ENCODE measurements at regions not wholly inside any gene's neighbourhood (a gene's known extent, or its start where the extent isn't known, plus 50 kb on each side); places are given as distances from the start of the nearest gene placed in this dataset.

GRCh38 chr11:39174196-39174595, 2285.3 kb downstream of the LRRC4C start:
- TF ChIP-seq ARNT (IDR thresholded peaks at IDR 0.05) = no peak
- no peak for TF ChIP-seq CTBP1 (IDR thresholded peaks at IDR 0.05; ENCODE audit: borderline replicate concordance)
- no peak for TF ChIP-seq FOXK2 (IDR thresholded peaks at IDR 0.05)
- no peak for TF ChIP-seq PKNOX1 (IDR thresholded peaks at IDR 0.05)
- no peak for TF ChIP-seq ZNF384 (IDR thresholded peaks at IDR 0.05)
- no peak for TF ChIP-seq HDGF (IDR thresholded peaks at IDR 0.05; ENCODE audit: borderline replicate concordance)
- no peak for TF ChIP-seq SUZ12 (IDR thresholded peaks at IDR 0.05)
- no peak for TF ChIP-seq BHLHE40 (IDR thresholded peaks at IDR 0.05; ENCODE audit: borderline replicate concordance)
- no peak for TF ChIP-seq NFRKB (IDR thresholded peaks at IDR 0.05)
- TF ChIP-seq FOXA1 (IDR thresholded peaks at IDR 0.05) = no peak
- TF ChIP-seq ELF4 (IDR thresholded peaks at IDR 0.05) = no peak
- no peak for TF ChIP-seq TARDBP (IDR thresholded peaks at IDR 0.05)
- no peak for TF ChIP-seq FOXM1 (IDR thresholded peaks at IDR 0.05; ENCODE audit: borderline replicate concordance)
